H1 (cell line): ENCODE measurements at regions not wholly inside any gene's neighbourhood (a gene's known extent, or its start where the extent isn't known, plus 50 kb on each side); places are given as distances from the start of the nearest gene placed in this dataset.

Experiments
- CHD7 ChIP-seq: fragments of 300-600 bp; sonication (generic); IDR thresholded peaks from 2 replicates; pipeline ENCODE4 v1.7.1; 2012; ENCODE audit warnings: low read length, moderate library complexity, mild to moderate bottlenecking, inconsistent platforms; ENCODE audit not compliant: insufficient replicate concordance
- CREB1 ChIP-seq: IDR thresholded peaks from 2 replicates; pipeline ENCODE4 v1.6.1; 2012; ENCODE audit warnings: inconsistent platforms
- HDAC2 ChIP-seq, 2 experiments: fragments of 300-600 bp in 1 of 2; sonication (generic) in 1 of 2; IDR thresholded peaks; 2 replicates each; pipeline ENCODE4 v1.6.1; 2011 to 2012; ENCODE audit warnings: low read depth in 2 of 2, low read length in 2 of 2, mild to moderate bottlenecking in 2 of 2, moderate library complexity in 2 of 2, borderline replicate concordance in 1 of 2, inconsistent platforms in 1 of 2
- JUND ChIP-seq: IDR thresholded peaks from 2 replicates; pipeline ENCODE4 v1.6.1; 2011; ENCODE audit warnings: mild to moderate bottlenecking, improper control_type of control experiment, low read length
- MAX ChIP-seq: IDR thresholded peaks from 2 replicates; pipeline ENCODE4 v1.6.1; 2012; ENCODE audit warnings: inconsistent platforms
- SP1 ChIP-seq: IDR thresholded peaks from 2 replicates; pipeline ENCODE4 v1.6.1; 2011; ENCODE audit warnings: low read depth, low read length
- TCF12 ChIP-seq: IDR thresholded peaks from 2 replicates; pipeline ENCODE4 v1.6.1; 2011; ENCODE audit warnings: low read depth, mild to moderate bottlenecking, low read length

GRCh38 chr13:111395511-111396393 is 75.3 kb downstream of the TEX29 start (continued):
- no peak for TF ChIP-seq CHD7
- TF ChIP-seq CREB1 = no peak
- no peak for TF ChIP-seq HDAC2 (IDR thresholded peaks at IDR 0.05; ENCODE audit: borderline replicate concordance in 1 of 2, low read depth in 2 of 2, low read length in 2 of 2)
- no peak for TF ChIP-seq TCF12
- no peak for TF ChIP-seq SP1
- TF ChIP-seq JUND = no peak
- TF ChIP-seq MAX = no peak
- TF ChIP-seq, all 59 proteins: peak for 0
